Myocyte (in vitro differentiated cells): ENCODE measurements at regions not wholly inside any gene's neighbourhood (a gene's known extent, or its start where the extent isn't known, plus 50 kb on each side); places are given as distances from the start of the nearest gene placed in this dataset.

Source experiments
- DNase-seq: peaks from one replicate; pipeline ENCODE4 v3.0.0-alpha.2; 2012; ENCODE audit warnings: low read depth

DNA sequence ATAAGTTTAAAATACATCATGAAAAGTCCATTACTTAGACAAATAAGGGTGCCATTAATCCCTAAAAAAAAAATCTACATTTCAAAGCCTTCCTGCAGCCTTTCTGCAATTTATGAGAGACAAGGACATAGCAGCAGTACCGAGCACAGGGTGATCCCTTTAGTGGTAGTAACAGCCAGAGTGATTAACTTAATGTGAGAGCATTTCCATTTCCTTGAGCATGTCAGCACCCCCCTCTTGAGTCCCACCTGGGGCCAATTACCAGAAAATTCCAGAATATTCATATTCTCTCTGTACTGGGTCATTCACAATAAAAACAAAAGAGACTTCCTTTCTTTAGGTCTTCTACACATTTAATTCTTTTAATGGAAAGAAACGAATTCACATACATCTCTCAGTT lies 546.9 kb upstream of the CCDC54 start:
- DNase-seq, result no peak

GRCh38 chr3:106836906-106837305 lies 540.3 kb upstream of the CCDC54 start:
- no peak for DNase-seq

DNA sequence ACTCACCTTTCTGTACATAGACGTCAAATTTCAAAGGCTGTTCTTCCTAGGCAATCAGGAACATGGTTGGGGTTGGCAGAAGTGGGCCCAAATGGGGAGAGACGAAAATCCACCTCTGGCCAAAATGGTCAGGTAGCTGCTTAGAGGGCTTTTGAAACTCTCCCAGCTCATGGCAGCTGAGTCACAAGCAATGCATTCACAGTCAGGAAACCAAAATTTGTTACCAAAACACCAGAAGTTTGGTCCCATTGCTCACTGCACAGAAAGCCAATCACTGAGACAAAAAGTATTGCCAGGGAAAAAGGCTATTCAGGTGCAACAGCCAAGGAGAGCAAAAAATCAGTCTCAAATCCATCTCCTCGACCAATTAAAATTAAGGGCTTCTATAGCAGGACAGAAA lies 539.6 kb upstream of the CCDC54 start:
- DNase-seq, result no peak

DNA sequence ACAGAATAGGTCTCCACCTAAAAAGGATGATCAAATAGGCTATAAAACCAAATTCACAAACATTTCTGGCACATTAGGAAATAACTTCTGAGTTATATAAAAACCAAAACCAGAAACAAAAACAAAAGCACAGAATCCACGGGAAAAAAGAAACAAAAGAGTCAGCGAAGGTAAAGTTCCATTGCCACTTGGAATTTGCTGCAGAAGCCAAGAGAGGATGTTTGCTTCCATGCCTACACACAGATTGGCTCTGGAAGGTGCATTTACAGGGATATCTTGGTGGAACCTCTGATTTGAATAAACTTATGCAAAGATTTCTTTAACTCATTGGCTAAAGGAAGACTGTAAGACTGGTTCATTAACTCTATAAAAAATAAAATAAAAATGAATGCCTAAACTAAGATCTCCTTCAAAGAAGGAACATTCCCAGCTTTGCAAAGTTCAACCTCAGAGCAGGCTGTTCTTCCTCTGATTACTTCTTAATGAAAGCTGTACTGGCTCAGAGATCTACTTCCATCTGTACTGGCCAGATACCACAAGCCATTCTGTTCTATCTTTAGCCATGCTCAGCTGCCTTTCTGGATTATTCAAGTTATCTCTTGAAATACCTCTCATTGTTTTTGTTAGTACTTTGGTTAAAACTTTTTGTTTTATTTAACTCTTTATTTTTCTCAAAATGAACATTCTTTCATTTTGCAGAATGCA lies 537.5 kb upstream of the CCDC54 start:
- DNase-seq, result peak; percentile 84

GRCh38 chr3:106840319-106840718 lies 536.9 kb upstream of the CCDC54 start:
- DNase-seq, result no peak

GRCh38 chr3:106842151-106842550 lies 535.1 kb upstream of the CCDC54 start:
- peak; percentile 58 for DNase-seq

DNA sequence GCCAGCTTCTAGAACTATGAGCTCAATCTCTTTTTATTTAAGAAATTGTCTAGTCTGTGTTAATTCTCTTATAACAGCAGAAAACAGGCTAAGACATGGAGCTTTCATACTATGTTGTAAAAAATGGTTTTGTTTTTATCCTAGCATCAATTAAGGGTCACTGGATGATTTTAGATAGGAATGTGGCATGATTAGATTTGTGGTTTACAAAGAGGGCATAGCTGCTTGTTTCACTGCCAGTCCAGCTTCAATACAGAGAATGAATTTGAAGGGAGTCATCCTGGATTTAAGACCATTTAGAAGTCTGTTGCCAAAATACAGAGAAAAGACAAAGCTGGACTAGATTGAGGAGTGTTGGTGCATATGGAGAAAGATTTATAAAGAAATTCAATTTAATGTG lies 532.6 kb upstream of the CCDC54 start:
- DNase-seq, result no peak

- DNase-seq, result no peak
Measured at GRCh38 chr3:106848099-106848498, 529.1 kb upstream of the CCDC54 start.

DNA sequence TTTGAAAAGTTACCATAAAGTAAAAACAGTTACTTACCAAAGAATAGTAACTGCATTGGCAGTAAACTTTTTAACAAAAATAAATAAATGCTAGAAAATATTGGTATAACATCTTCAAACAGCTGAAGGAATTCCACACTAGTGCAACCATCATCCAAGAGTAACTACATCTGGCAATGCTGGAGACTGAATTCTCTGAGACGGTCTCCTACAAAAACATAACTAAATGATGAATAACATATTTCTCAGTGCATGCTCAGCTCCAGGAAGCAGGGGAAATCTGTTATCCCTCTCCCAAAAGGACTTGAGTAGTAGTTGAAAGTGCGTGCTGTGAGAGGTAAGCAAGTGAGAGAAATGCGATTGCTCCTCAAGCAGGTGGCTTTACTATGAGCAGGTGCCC lies 526.8 kb upstream of the CCDC54 start:
- peak; percentile 57 for DNase-seq

DNA sequence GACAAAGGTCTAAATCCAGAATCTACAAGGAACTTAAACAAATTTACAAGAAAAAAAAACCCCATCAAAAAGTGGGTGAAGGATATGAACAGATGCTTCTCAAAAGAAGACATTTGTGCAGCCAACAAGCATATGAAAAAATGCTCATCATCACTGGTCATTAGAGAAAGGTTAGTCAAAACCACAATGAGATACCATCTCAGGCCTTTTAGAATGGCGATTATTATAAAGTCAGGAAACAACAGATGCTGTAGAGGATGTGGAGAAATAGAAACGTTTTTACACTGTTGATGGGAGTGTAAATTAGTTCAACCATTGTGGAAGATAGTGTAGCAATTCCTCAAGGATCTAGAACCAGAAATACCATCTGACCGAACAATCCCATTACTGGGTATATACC lies 518.9 kb upstream of the CCDC54 start:
- peak; percentile 45 for DNase-seq

GRCh38 chr3:106860182-106860581 lies 517.1 kb upstream of the CCDC54 start:
- no peak for DNase-seq

GRCh38 chr3:106862067-106862466 lies 515.2 kb upstream of the CCDC54 start:
- peak; percentile 67 for DNase-seq

DNA sequence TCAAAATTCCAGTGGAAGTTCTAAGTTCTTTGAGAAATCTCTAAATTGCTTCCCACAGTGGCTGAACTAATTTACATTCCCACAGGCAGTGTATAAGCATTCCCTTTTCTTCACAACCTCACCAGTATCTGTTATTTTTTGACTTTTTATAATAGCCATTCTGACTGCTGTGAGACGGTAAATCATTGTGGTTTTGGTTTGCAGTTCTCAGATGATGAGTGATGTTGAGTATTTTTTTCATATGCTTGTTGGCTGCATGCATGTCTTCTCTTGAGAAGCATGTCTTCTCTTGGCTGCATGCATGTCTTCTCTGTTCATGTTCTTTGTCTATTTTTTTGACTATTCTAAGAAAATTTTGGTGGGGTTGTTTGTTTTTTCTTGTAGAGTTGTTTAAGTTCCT lies 499.6 kb upstream of the CCDC54 start:
- DNase-seq, result peak; percentile 11

- peak; percentile 21 for DNase-seq
Measured at GRCh38 chr3:106880206-106880605, 497.0 kb upstream of the CCDC54 start.

DNA sequence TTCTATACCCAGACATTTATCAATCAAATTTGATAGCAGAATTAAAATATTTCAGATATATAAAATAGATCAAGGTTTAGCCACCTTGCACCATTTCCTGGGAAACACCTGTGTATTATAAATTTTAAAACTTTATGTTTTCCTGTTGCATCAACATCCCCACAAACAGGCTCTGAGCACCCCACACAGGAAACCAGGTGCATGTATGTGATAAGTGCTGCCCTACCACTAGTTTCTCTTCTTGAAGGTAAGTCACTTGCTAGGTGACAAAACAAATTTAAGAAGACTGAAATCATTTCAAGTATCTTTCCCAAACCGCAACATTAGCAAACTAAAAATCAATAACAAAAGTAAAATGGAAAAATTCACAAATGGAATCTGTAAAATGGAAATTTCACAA lies 496.1 kb upstream of the CCDC54 start:
- DNase-seq, result no peak

- DNase-seq, result no peak
Measured at GRCh38 chr3:106882297-106882696, 494.9 kb upstream of the CCDC54 start.

GRCh38 chr3:106906074-106906473 lies 471.2 kb upstream of the CCDC54 start:
- no peak for DNase-seq

DNA sequence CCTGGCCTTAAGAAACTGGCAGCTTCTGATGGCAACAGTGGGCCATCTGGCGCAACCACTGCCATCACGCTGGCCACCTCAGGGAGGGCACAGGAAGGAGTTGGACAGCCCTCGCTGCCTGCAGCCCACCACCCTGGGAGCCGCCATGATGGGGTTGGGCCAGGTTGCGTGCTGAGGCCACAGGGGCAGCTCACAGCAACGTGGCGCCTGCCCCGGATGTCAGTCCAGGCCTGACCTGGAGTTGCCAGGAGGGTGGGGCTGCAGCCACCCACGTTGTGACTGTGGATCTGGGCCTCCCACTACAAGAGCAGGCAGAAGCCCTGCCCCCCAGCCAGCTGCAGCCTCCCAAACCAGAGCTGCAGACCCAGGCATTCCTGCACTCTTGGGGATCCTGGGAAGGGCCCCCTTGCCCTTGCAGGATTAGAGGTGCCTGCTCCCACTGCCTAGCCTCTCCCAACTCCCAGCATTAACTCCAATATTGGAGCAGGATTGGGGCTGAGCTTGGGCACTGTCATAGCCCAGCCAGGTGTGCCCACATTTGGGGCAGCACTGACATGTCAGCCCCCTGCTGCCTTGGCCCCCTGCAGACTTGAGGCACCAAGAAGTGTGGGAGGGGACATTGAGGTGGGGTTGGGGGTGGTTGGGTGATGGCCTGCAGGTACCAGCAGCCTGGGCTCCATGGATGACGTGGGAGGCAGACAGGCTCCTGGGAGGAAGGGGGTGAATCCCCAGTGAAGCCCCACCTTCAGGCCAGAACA lies 468.9 kb upstream of the CCDC54 start:
- no peak for DNase-seq

DNA sequence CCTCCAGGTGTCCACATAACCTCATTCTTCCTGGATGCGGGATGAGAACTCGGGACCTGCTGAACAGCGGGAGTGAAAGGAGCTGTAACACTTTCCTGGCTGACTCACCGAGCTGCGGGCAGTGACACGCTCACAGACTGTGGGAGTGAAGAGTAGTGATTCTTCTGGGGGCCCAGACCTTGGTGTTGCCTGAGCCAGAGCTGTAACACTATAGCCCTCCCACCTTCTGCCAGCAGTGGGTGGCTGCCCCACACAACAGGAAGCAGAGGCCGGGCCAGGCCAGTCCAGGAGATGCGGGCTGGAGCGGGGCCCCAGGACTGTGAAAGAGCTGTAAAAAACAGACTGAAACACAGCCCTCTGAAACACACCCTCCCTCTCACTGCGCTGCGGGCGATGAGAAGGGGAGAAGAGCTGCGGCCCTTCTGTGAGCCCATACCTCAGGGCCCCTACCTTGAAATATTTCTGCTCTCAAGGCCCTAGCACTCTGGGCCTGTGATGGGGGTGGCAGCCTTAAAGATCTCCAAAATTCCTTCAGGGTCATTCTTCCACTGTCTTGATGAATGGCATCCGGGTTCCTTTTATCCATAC lies 464.0 kb upstream of the CCDC54 start:
- no peak for DNase-seq

DNA sequence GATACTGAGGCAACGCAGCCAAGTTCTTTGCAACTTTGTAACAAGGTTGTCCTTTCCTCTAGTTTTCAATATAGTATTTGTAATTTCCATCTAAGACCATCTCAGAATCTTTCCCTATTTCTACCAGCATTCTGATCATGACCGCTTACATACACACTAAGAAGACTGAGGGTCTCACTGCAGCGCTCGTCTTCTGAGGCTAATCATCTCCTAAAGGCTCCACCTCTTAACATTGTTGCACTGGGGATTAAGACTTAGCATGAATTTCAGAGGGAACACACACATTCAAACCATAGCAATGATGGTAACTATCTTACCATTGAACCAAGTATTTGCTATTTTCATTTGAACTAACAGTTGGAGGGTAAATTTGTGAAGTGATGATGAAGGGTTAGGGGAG lies 463.3 kb upstream of the CCDC54 start:
- DNase-seq, result no peak

- no peak for DNase-seq
Measured at GRCh38 chr3:106920609-106921008, 456.6 kb upstream of the CCDC54 start.

DNA sequence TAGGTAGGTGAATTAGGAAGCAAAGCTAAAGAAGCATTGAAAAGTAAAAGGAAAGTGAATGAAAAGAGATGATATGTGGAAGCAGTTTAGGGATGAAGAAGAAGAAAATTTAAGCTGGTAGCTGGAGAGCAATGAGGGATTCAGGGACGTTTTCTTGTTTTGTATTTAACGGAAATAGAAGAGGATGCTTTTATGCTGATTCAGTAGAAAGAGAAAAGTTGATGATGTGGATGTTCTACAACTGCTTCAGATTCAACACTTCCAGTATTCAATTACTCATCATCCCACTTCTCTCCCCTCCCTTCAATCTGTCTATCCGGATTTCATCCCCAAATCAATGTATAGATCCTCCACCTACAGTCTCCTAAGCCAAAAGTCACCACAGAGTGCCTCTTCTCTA lies 448.2 kb upstream of the CCDC54 start:
- DNase-seq, result no peak

GRCh38 chr3:106930086-106930485 lies 447.2 kb upstream of the CCDC54 start:
- DNase-seq, result no peak
